Stimulated activated naive CD8-positive, alpha-beta T cell treated with anti-CD3 and anti-CD28 coated beads, Interleukin-15, Interleukin-2, amounts not matched to agents 100 U/mL and 50 U/mL, for 24 hours (primary cell): ENCODE measurements at regions not wholly inside any gene's neighbourhood (a gene's known extent, or its start where the extent isn't known, plus 50 kb on each side); places are given as distances from the start of the nearest gene placed in this dataset.
"Not testable (repeated sequence)": the region's sequence is repeated elsewhere in the genome, so short reads cannot be mapped to it uniquely, and the experiment has no call there.

Source experiments
- ATAC-seq: fragments of 150-1000 bp; cut with Tn5 transposase; one replicate; pipeline ENCODE4 v1.10.0; 2021
- DNase-seq: peaks from one replicate; pipeline ENCODE4 v3.0.0; 2021

DNA sequence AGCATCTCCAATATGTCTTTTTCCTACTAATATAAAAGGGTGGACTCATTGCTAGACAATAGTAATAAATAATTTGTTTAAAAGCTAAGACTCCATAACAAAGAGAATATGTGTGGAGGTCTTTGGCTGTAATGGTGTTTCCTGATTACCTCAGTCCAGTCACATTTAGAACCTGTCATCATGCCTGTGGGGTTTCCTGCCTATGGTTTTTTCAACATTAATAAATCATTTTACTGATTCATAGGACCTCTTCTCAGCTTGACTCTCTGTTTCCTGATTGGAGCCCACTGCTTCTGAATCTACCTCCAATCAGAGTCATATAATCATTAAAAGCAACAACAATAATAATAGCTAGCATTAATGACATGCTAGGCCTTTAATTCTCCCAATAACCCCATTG, 52.4 kb upstream of the GNAI1 start:
- DNase-seq (no peak), ATAC-seq (no peak)

DNA sequence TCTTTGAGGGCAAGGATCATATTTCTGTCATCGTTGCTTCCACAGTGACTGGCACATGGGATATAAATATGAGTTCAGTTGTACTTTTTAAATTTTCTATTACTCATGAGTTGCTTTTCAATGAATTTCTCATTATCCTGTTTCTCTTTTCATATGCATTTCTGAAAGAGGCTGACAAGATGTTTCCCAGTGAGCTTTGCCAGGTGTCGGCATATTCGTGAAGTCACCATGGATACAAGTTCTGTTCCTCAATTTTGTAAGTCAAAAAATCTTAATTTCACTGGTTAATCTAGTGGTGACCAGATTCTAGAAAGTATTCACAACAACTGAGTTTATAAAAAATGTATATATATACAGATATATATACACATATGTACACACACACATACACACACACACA, 55.7 kb upstream of the GNAI1 start:
- ATAC-seq = peak; percentile 26
- no peak for DNase-seq

DNA sequence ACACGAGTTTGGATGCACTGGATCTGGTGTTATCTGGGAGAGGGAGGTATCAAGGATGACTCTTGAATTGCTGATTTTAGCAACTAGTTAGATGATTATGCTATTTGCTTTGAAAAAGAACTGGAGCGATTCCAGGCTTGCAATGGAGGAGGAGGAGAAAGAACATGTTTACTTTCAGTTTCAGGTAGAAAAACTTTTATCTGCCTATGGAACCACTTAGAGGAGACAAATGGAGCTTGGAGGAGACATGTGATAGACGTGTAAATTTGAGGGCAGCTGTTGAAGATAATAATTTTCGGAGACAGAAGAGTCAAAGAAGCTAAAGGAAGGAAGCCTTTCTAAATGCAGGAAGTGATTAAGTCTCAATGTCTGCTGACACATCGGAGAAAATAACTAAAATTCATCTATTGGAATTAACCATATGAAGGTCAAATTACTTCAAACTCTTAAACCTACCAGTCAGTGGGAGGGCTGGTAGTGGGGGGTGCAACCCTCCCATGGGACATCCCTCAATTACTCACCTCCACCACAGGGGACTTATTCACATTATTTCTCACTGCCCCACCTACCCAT, 56.4 kb upstream of the GNAI1 start:
- DNase-seq (peak; percentile 27), ATAC-seq (peak; percentile 91)

GRCh38 chr7:80070391-80070790, 64.2 kb upstream of the GNAI1 start:
- DNase-seq (no peak), ATAC-seq (no peak)

GRCh38 chr7:80066639-80067038, 68.0 kb upstream of the GNAI1 start:
- ATAC-seq (no peak), DNase-seq (no peak)

DNA sequence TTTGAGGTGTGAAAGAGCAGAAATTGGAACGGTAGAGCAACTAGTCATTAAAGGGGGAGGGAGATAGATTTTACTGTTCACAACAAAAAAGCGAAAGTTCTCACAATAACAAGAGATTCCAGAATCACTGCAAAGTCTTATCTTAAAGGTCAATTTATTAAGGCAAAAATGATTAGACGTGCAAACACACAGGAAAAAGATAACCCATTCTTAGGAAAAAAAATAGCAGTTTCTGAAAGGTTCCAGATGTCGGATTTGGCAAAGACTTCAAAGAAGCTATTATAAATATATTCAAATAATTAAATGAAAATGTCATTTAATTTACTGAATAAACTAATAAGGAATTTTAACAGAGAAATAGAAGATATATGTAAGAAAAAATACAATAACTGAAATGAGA, 70.8 kb upstream of the GNAI1 start:
- no peak for ATAC-seq
- no peak for DNase-seq

DNA sequence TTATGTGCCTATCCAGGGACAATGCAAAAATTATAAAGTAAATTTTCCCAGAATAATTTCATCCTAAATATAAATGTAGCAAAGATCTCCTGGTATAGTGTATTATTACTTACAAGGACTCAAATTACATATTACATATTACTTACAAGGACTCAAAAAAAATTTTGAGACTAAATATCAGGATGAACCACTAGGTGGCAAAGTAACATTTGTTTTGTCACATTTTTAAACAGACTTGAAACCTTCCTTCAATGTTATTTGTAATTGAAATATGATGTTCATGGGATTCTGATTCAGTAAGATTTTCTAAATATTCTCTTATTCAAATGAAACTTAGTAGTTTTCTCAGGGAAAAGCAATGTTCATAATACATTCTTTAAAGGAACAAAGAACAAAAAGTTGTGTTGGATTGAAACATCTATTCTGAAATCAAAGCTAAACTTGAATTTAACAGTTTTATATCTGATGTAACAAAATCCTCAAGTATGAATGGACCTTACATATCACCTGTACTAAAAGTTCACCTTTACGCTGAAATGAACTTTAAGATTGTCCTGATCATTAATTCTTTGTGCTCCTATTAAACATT, 74.3 kb upstream of the GNAI1 start:
- ATAC-seq = no peak
- no peak for DNase-seq

DNA sequence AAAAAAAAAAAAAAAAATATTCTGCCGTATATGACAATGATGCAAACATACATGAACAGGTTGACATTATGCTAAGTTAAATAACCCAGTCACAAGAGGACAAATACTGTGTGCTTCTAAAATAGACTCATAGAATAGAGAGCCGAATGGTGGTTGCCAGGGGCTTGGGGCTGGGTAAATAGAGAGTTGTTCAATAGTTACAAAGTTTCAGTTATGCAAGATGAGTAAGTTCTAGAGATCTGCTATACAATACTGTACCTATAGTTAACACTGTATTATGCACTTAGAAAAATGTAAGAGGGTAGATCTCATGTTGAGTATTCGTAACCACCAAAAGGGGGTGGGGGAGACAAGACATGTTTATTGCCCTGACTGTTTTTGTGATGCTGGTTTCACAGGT, 77.1 kb upstream of the GNAI1 start:
- DNase-seq (no peak), ATAC-seq (no peak)

DNA sequence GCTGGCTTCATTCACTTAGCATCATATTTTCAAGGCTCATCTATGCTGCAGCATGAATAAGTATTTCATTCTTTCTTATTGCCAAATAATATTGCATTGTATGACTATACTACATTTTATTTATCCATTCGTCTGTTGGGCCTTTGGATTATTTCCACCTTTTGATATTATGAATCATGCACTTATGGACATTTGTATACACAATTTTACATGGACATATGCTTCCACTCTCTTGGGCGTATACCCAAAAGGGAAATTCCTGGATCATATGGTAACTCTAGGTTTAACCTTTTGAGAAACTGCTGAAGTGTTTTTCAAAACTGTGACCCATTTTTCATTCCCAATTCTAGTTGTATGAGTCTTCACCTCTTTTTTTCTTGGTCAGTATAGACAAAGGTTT, 80.3 kb upstream of the GNAI1 start:
- no peak for ATAC-seq
- DNase-seq = no peak

GRCh38 chr7:80053124-80053523, 81.5 kb upstream of the GNAI1 start:
- DNase-seq (no peak), ATAC-seq (no peak)

GRCh38 chr7:80047856-80048459, 86.7 kb upstream of the GNAI1 start:
- ATAC-seq = no peak
- no peak for DNase-seq

DNA sequence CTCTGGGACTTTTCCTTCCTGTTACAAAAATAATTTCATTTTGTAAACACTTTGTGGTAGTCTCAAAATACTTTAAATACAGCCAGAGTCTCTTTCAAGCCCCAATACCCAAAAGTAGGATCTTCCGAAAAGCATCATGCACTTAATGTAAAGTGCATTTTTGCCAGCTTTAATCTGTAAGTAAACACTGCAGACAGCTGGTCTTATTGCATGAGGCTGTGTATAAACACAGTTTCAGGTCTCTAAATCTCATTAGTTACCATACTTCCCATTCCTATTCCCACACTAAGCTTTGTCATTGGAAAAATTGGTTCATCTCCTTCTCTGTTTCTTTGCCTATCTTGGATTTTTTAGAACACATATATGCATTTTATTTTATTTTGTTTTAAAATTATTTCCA, 87.6 kb upstream of the GNAI1 start:
- DNase-seq = no peak
- no peak for ATAC-seq

DNA sequence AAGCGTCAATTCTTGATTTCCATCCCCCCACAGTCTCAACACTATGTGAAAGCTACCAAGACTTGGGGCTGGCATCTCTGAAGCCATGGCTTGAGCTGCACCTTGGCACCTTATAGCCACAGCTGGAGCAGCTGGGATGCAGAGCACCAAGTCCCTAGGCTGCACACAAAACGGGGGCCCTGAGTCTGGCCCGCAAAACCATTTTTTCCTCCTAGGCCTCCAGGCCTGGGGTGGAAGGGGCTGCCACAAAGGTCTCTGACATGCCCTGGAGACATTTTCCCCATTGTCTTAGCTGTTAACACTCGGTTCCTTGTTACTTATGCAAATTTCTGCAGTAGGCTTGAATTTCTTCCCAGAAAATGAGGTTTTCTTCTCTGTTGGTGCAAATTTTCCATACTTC, 89.8 kb upstream of the GNAI1 start:
- DNase-seq (no peak), ATAC-seq (no peak)

DNA sequence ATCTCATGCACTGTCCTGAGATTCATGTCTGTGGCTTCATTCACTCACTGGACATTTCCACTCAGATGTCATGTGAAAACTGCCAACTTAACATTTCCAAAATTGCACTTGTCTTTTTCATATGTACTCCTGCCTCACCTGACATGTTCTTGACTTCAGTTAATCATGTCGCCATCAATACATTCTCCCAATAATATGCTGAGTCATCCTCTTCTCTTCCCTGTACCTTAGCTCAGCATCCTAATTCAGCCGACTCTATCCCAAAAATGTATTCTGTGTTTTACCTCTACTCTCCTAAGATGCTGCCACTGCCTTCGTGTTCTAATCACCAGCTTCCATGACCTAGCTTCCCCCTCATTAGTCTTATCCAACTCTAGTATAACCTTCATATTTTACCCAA, 93.9 kb upstream of the GNAI1 start:
- DNase-seq = no peak
- ATAC-seq = no peak

GRCh38 chr7:80040335-80040734, 94.3 kb upstream of the GNAI1 start:
- ATAC-seq = no peak

DNA sequence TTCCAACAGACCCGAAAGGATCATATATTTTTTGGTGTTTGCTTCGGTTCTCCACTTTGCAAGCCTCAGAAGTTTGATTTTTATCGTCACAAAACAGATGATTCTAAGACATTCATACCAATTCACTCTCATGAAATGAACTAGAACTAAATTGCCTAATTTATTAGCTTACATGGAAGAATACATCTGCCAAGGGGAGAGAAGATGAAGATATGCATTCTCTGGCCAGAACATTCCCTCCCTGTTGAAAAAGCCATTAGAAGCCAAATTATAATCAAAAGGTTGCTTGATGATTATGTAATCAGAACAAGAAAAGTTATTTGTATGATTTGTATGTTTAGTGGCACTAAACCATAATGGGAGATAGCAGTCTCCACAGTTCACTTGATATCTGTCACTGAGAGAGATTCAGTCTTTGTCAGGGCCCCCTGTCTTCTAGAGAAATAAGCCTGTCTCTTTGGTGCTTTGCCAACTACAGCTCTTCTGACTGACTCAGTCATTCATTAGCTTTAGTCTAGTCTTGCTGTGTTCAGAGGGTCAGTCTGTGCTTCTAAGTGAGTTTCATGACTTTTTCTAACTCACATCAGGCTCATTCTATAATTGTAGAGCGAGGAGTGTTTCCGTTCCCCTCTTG, 95.3 kb upstream of the GNAI1 start:
- DNase-seq = no peak
- ATAC-seq = no peak

More at GRCh38 chr7:80040335-80040734, 94.3 kb upstream of the GNAI1 start:
- DNase-seq = no peak

- ATAC-seq (no peak), DNase-seq (no peak)
Observed at GRCh38 chr7:80037689-80038088, 96.9 kb upstream of the GNAI1 start.

- ATAC-seq = no peak
- no peak for DNase-seq
Observed at GRCh38 chr7:80036107-80036506, 98.5 kb upstream of the GNAI1 start.

DNA sequence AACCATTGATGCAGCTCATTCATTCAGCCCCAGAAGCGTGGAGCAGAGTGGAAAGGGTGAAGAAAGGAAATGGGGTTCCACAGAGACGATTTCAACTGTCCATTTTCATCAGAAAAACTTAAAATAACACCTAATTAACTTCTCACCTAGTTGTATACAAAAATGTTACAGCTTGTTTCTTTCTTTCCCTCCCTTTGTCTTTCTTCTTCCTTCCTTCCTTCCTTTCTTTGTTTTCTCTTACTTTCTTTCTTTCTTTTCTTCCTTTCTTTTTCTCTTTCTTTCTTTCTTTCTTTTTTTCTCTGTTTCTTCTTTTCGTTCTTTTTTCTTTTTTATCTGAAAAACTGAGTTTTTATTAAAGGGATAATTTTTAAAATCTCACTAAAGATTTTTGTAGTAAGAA, 105.9 kb upstream of the GNAI1 start:
- no peak for DNase-seq
- ATAC-seq = no peak

DNA sequence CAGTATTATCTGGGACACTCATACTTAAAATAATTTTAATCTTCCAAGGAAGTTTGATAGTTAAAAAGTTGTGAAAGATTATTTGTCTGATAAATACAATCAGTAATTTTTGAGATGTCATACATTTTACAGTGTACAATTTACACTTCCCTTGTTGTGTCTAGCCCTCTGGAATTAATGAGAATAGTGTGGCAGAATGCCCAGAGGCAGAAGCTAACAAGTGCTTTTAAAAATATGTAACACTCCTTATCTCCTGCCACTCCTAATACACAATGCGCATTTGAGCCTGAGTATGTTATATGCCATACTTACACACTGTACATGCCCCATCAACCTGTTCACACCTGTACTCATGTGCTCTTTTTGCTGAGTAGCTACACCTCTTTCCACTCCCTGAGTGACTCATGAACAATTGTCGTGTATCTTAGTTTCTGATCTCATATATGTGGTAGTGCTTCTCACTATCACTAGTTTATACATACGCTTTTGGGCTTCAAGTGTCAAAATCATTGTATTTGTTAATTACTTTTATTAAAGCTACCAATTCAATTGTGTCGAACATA, 106.9 kb upstream of the GNAI1 start:
- DNase-seq (no peak), ATAC-seq (no peak)

DNA sequence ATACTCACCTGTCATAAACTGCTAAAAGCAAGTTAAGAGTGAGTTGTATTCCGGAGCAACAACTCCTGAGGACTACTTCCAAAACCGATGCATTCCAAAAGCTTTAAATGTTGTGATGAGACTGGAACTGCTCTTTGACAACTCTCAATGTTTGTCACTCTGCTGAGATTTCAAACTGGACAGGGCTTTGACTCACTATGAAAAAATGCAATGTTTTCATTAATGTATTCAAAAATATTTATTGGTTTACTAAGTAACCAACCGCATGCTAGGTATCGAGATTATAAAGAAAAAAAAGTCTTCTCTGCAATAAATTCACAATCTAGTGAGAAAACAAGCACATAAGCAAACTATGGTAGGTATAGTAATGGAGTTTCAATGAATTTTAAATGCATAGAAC, 107.9 kb upstream of the GNAI1 start:
- DNase-seq = no peak
- ATAC-seq = no peak

GRCh38 chr7:80020277-80020676, 114.4 kb upstream of the GNAI1 start:
- ATAC-seq, DNase-seq: not testable (repeated sequence)

DNA sequence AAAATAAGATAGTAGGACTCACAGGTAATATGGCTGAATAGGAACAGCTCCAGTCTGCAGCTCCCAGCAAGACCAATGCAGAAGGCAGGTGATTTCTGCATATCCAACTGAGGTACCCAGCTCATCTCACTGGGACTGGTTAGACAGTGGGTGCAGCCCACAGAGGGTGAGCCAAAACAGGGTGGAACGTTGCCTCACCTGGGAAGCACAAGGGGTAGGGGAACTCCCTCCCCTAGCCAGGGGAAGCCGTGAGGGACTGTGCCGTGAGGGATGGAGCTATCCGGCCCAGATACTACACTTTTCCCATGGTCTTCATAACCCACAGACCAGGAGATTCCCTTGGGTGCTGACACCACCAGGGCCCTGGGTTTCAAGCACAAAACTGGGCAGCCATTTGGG, 114.8 kb upstream of the GNAI1 start:
- not testable (repeated sequence) for DNase-seq, ATAC-seq
